H9 (cell line): ENCODE measurements at regions not wholly inside any gene's neighbourhood (a gene's known extent, or its start where the extent isn't known, plus 50 kb on each side); places are given as distances from the start of the nearest gene placed in this dataset.
A peak's percentile ranks its signal among the peaks of the same experiment; 100 is the strongest.

ENCODE experiments used
- DNase-seq: peaks from one replicate; pipeline ENCODE4 v3.0.0-alpha.2; 2017
- H2AFZ ChIP-seq: one replicate; pipeline ENCODE4 v1.6.1; 2013; ENCODE audit warnings: mild to moderate bottlenecking, low read length, control low read depth, moderate library complexity
- H2AK5ac ChIP-seq: 2 replicates; pipeline ENCODE4 v1.6.1; 2013; ENCODE audit warnings: low read length, control low read depth, mixed read lengths; ENCODE audit not compliant: insufficient read length
- H2BK120ac ChIP-seq: one replicate; pipeline ENCODE4 v1.6.1; 2013; ENCODE audit warnings: low read depth, mild to moderate bottlenecking, low read length, control low read depth, inconsistent platforms; ENCODE audit not compliant: poor library complexity, severe bottlenecking
- H2BK12ac ChIP-seq: 2 replicates; pipeline ENCODE4 v1.6.1; 2013; ENCODE audit warnings: low read length, control low read depth, mixed read lengths, low read depth; ENCODE audit not compliant: insufficient read length
- H2BK15ac ChIP-seq: 2 replicates; pipeline ENCODE4 v1.6.1; 2013; ENCODE audit warnings: low read depth, low read length, control low read depth
- H2BK20ac ChIP-seq: one replicate; pipeline ENCODE4 v1.6.1; 2013; ENCODE audit warnings: low read depth, mild to moderate bottlenecking, low read length, control low read depth, inconsistent platforms; ENCODE audit not compliant: poor library complexity, severe bottlenecking
- H2BK5ac ChIP-seq: 2 replicates; pipeline ENCODE4 v1.6.1; 2013; ENCODE audit warnings: low read length, control low read depth, mixed read lengths; ENCODE audit not compliant: insufficient read length
- H3K14ac ChIP-seq: 2 replicates; pipeline ENCODE4 v1.6.1; 2013; ENCODE audit warnings: low read length, control low read depth; ENCODE audit not compliant: insufficient read depth
- H3K18ac ChIP-seq: 2 replicates; pipeline ENCODE4 v1.6.1; 2013; ENCODE audit warnings: low read depth, mild to moderate bottlenecking, mixed read lengths, low read length, control low read depth; ENCODE audit not compliant: insufficient read length
- H3K23ac ChIP-seq: 2 replicates; pipeline ENCODE4 v1.6.1; 2013; ENCODE audit warnings: low read length, control low read depth, mixed read lengths, low read depth; ENCODE audit not compliant: insufficient read length
- H3K23me2 ChIP-seq: 2 replicates; pipeline ENCODE4 v1.6.1; 2013; ENCODE audit warnings: low read depth, mild to moderate bottlenecking, mixed read lengths, low read length, control low read depth; ENCODE audit not compliant: insufficient read length, poor library complexity, severe bottlenecking
- H3K27ac ChIP-seq: 2 replicates; pipeline ENCODE4 v1.5.1; 2013; ENCODE audit warnings: low read length, control low read depth, mixed read lengths, low read depth; ENCODE audit not compliant: insufficient read length
- H3K27me3 ChIP-seq: 2 replicates; pipeline ENCODE4 v1.6.1; 2013; ENCODE audit warnings: low read length, control low read depth, inconsistent platforms; ENCODE audit not compliant: insufficient read depth
- H3K4ac ChIP-seq: 2 replicates; pipeline ENCODE4 v1.6.1; 2013; ENCODE audit warnings: low read depth, mild to moderate bottlenecking, control low read depth, inconsistent platforms, low read length, moderate library complexity
- H3K4me1 ChIP-seq: 2 replicates; pipeline ENCODE4 v1.6.1; 2013; ENCODE audit warnings: low read length, control low read depth, inconsistent platforms; ENCODE audit not compliant: insufficient read depth
- H3K4me2 ChIP-seq: 2 replicates; pipeline ENCODE4 v1.6.1; 2013; ENCODE audit warnings: low read length, control low read depth, mixed read lengths; ENCODE audit not compliant: insufficient read length, insufficient read depth
- H3K56ac ChIP-seq: 2 replicates; pipeline ENCODE4 v1.6.1; 2013; ENCODE audit warnings: low read depth, mild to moderate bottlenecking, mixed read lengths, low read length, control low read depth; ENCODE audit not compliant: insufficient read length
- H3K79me1 ChIP-seq: 2 replicates; pipeline ENCODE4 v1.6.1; 2013; ENCODE audit warnings: low read depth, mild to moderate bottlenecking, moderate library complexity, low read length, control low read depth, inconsistent platforms; ENCODE audit not compliant: insufficient read depth, poor library complexity, severe bottlenecking
- H3K79me2 ChIP-seq: 2 replicates; pipeline ENCODE4 v1.6.1; 2013; ENCODE audit warnings: low read length, control low read depth, inconsistent platforms; ENCODE audit not compliant: insufficient read depth
- H3K9ac ChIP-seq: 2 replicates; pipeline ENCODE4 v1.6.1; 2013; ENCODE audit warnings: low read length, control low read depth, mixed read lengths; ENCODE audit not compliant: insufficient read length; ENCODE audit errors: extremely low read depth
- H3K9me3 ChIP-seq: one replicate; pipeline ENCODE4 v1.6.1; 2013; ENCODE audit warnings: low read depth, low read length, inconsistent platforms; ENCODE audit not compliant: control insufficient read depth
- H3T11ph ChIP-seq: one replicate; pipeline ENCODE4 v1.6.1; 2013; ENCODE audit warnings: mild to moderate bottlenecking, low read length, control low read depth, inconsistent platforms
- H4K20me1 ChIP-seq: one replicate; pipeline ENCODE4 v1.6.1; 2013; ENCODE audit not compliant: control insufficient read depth, insufficient read length, insufficient read depth
- H4K5ac ChIP-seq: 2 replicates; pipeline ENCODE4 v1.6.1; 2013; ENCODE audit warnings: low read depth, mild to moderate bottlenecking, mixed read lengths, low read length, control low read depth; ENCODE audit not compliant: insufficient read length
- H4K8ac ChIP-seq: replicated peaks from 2 replicates; pipeline ENCODE4 v1.6.1; 2013; ENCODE audit warnings: low read length, control low read depth, mixed read lengths, low read depth; ENCODE audit not compliant: insufficient read length
- H4K91ac ChIP-seq: 2 replicates; pipeline ENCODE4 v1.6.1; 2013; ENCODE audit warnings: low read depth, mild to moderate bottlenecking, moderate library complexity, mixed read lengths, low read length, control low read depth; ENCODE audit not compliant: insufficient read length
- H3K27ac Mint-ChIP-seq, 3 experiments: 2 replicates in 2 of 3; 3 replicates in 1 of 3; pipeline ENCODE4 v1.8.0; 2020 to 2021; ENCODE audit warnings: mixed read lengths in 3 of 3, mild to moderate bottlenecking in 1 of 3, moderate library complexity in 1 of 3
- H3K27me3 Mint-ChIP-seq: 2 replicates; pipeline ENCODE4 v1.8.0; 2021; ENCODE audit warnings: low read depth, mild to moderate bottlenecking, moderate library complexity, mixed read lengths
- H3K36me3 Mint-ChIP-seq, 3 experiments: 2 replicates in 2 of 3; 3 replicates in 1 of 3; pipeline ENCODE4 v1.8.0; 2020 to 2021; ENCODE audit warnings: low read depth in 3 of 3, mixed read lengths in 3 of 3; ENCODE audit not compliant: insufficient read depth in 1 of 3
- H3K4me1 Mint-ChIP-seq, 2 experiments: 2 replicates each; pipeline ENCODE4 v1.8.0; 2020; ENCODE audit warnings: mixed read lengths in 2 of 2
- H3K4me3 Mint-ChIP-seq, 2 experiments: 2 replicates in 1 of 2; 3 replicates in 1 of 2; pipeline ENCODE4 v1.8.0; 2020 to 2021; ENCODE audit warnings: mild to moderate bottlenecking in 2 of 2, mixed read lengths in 2 of 2, moderate library complexity in 1 of 2
- H3K9me3 Mint-ChIP-seq, 2 experiments: 2 replicates in 1 of 2; 3 replicates in 1 of 2; pipeline ENCODE4 v1.8.0; 2020; ENCODE audit warnings: mild to moderate bottlenecking in 2 of 2, mixed read lengths in 2 of 2, moderate library complexity in 1 of 2
- WGBS: extraction: QIAGEN DNeasy Blood & Tissue Kit; methylation state at CpG from one replicate; pipeline ENCODE4 v1.1.7; 2013; ENCODE audit warnings: missing lambda C conversion rate, low lambda C conversion rate, mixed read lengths; ENCODE audit not compliant: insufficient read length; ENCODE audit errors: extremely low coverage; 5-methylcytosine and 5-hydroxymethylcytosine counted together
- TF ChIP-seq, protein P1 (sequence below): fragments of 200-600 bp; sonication (generic); conservative IDR thresholded peaks from 3 replicates; pipeline ENCODE4 v1.8.0; 2021; ENCODE audit warnings: antibody characterized with exemption, mild to moderate bottlenecking

DNA sequence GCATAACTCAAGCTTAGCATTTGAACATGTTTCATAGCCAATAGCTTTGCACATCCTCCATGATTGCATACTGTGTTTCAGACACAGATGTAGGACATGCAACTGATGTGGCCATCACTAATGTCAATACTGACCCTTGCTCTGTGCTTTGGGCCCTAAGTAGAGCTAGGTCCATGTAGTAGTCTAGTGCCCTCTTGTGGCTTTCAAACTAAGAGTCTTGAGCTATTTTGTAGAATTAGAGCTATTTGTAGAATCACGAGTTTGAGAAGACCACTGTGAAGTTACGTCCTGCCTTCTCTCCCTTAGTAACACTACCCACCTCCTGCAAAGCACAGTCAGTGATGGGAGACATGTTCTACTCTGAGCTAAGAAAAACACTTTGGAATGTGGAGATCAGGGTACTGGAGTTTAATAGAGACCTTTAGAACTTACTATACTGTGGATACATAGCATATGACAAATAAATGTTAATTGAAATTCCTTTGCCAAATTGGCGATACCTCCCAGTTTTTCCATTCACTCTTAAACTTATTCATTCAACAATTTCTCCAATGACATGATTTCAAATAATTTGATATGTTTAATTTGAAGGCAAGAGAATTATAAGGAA, 306.5 kb upstream of the TNP1 start:
- Mint-ChIP-seq H3K4me3 (no peak overlapping the region), H3K27ac (no peak overlapping the region), H3K36me3 (no peaks in the 10 kb centered on the region; a peak in 1 of 7 replicates), H3K27me3 (peaks cover 11% of the 10 kb centered on the region), H3K4me1 (no peaks in the 10 kb centered on the region), H3K9me3 (peaks cover 0 to 9% of the 10 kb centered on the region in 2 experiments; a peak in 1 of 5 replicates)
- no peaks in the 10 kb centered on the region for H4K20me1 ChIP-seq
- no peaks in the 10 kb centered on the region for H3K79me1 ChIP-seq
- WGBS: no CpG with 5 or more reads among the region's 3 CpGs
- no peak for DNase-seq
- no peak overlapping the region for H4K91ac ChIP-seq
- no peaks in the 10 kb centered on the region for H3K79me2 ChIP-seq
- H3K9me3 ChIP-seq: no peaks in the 10 kb centered on the region
- no peak overlapping the region for H3K14ac ChIP-seq
- no peak overlapping the region for H3K23ac ChIP-seq
- H2BK5ac ChIP-seq: no peak overlapping the region
- no peak overlapping the region for H3K18ac ChIP-seq
- H3T11ph ChIP-seq: no peak overlapping the region
- no peak overlapping the region for H2AFZ ChIP-seq
- no peak overlapping the region for H2BK15ac ChIP-seq
- no peak overlapping the region for H2AK5ac ChIP-seq
- H2BK20ac ChIP-seq: no peak overlapping the region
- H3K9ac ChIP-seq: no peak overlapping the region
- no peak overlapping the region for H2BK120ac ChIP-seq
- no peak overlapping the region for H3K4ac ChIP-seq
- H3K4me1 ChIP-seq: no peaks in the 10 kb centered on the region
- H3K27ac ChIP-seq: no peak overlapping the region
- no peak overlapping the region for H3K4me2 ChIP-seq
- TF ChIP-seq, protein P1, sequence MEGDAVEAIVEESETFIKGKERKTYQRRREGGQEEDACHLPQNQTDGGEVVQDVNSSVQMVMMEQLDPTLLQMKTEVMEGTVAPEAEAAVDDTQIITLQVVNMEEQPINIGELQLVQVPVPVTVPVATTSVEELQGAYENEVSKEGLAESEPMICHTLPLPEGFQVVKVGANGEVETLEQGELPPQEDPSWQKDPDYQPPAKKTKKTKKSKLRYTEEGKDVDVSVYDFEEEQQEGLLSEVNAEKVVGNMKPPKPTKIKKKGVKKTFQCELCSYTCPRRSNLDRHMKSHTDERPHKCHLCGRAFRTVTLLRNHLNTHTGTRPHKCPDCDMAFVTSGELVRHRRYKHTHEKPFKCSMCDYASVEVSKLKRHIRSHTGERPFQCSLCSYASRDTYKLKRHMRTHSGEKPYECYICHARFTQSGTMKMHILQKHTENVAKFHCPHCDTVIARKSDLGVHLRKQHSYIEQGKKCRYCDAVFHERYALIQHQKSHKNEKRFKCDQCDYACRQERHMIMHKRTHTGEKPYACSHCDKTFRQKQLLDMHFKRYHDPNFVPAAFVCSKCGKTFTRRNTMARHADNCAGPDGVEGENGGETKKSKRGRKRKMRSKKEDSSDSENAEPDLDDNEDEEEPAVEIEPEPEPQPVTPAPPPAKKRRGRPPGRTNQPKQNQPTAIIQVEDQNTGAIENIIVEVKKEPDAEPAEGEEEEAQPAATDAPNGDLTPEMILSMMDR: peak; percentile 74
- H2BK12ac ChIP-seq: no peak overlapping the region
- no peaks in the 10 kb centered on the region for H3K23me2 ChIP-seq
- no peak overlapping the region for H4K8ac ChIP-seq
- no peak overlapping the region for H3K56ac ChIP-seq
- H4K5ac ChIP-seq: no peak overlapping the region
- no peaks in the 10 kb centered on the region for H3K27me3 ChIP-seq
